ENCODE measurements at regions not wholly inside any gene's neighbourhood (a gene's known extent, or its start where the extent isn't known, plus 50 kb on each side); places are given as distances from the start of the nearest gene placed in this dataset.
A peak's percentile ranks its signal among the peaks of the same experiment; 100 is the strongest.

- H3K27me3 ChIP-seq (ENCODE audit: insufficient read depth, low read depth, low read length) = no peaks in the 10 kb centered on the region
- no peaks in the 10 kb centered on the region for H3F3A ChIP-seq (ENCODE audit: insufficient read depth, low read length, poor library complexity, severe bottlenecking)
- H3K36me3 ChIP-seq (ENCODE audit: insufficient read depth, low read length) = no peaks in the 10 kb centered on the region
- no peak overlapping the region for H3K4me3 ChIP-seq (ENCODE audit: low read length)
- no peaks in the 10 kb centered on the region for H3K79me2 ChIP-seq (replicated peaks; ENCODE audit: insufficient read depth, low read length)
- H3K9me3 ChIP-seq (ENCODE audit: low read length) = no peaks in the 10 kb centered on the region
- H3K27ac ChIP-seq (ENCODE audit: low read length) = no peak overlapping the region
- no peak overlapping the region for H2AFZ ChIP-seq (ENCODE audit: low read depth, low read length)
- H4K20me1 ChIP-seq (ENCODE audit: insufficient read depth) = no peaks in the 10 kb centered on the region
- no peak overlapping the region for H3K4me2 ChIP-seq (ENCODE audit: low read length)
- H3K9ac ChIP-seq (ENCODE audit: low read length) = peak overlapping the region; percentile 36
- no peak for TF ChIP-seq SMC3 (conservative IDR thresholded peaks at IDR 0.05; ENCODE audit: poor library complexity)
- no peak for TF ChIP-seq MXI1 (conservative IDR thresholded peaks at IDR 0.05; ENCODE audit: poor library complexity, severe bottlenecking)
- TF ChIP-seq, protein P1, sequence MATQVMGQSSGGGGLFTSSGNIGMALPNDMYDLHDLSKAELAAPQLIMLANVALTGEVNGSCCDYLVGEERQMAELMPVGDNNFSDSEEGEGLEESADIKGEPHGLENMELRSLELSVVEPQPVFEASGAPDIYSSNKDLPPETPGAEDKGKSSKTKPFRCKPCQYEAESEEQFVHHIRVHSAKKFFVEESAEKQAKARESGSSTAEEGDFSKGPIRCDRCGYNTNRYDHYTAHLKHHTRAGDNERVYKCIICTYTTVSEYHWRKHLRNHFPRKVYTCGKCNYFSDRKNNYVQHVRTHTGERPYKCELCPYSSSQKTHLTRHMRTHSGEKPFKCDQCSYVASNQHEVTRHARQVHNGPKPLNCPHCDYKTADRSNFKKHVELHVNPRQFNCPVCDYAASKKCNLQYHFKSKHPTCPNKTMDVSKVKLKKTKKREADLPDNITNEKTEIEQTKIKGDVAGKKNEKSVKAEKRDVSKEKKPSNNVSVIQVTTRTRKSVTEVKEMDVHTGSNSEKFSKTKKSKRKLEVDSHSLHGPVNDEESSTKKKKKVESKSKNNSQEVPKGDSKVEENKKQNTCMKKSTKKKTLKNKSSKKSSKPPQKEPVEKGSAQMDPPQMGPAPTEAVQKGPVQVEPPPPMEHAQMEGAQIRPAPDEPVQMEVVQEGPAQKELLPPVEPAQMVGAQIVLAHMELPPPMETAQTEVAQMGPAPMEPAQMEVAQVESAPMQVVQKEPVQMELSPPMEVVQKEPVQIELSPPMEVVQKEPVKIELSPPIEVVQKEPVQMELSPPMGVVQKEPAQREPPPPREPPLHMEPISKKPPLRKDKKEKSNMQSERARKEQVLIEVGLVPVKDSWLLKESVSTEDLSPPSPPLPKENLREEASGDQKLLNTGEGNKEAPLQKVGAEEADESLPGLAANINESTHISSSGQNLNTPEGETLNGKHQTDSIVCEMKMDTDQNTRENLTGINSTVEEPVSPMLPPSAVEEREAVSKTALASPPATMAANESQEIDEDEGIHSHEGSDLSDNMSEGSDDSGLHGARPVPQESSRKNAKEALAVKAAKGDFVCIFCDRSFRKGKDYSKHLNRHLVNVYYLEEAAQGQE (IDR thresholded peaks at IDR 0.05; ENCODE audit: borderline replicate concordance) = no peak
- TF ChIP-seq, protein P2, sequence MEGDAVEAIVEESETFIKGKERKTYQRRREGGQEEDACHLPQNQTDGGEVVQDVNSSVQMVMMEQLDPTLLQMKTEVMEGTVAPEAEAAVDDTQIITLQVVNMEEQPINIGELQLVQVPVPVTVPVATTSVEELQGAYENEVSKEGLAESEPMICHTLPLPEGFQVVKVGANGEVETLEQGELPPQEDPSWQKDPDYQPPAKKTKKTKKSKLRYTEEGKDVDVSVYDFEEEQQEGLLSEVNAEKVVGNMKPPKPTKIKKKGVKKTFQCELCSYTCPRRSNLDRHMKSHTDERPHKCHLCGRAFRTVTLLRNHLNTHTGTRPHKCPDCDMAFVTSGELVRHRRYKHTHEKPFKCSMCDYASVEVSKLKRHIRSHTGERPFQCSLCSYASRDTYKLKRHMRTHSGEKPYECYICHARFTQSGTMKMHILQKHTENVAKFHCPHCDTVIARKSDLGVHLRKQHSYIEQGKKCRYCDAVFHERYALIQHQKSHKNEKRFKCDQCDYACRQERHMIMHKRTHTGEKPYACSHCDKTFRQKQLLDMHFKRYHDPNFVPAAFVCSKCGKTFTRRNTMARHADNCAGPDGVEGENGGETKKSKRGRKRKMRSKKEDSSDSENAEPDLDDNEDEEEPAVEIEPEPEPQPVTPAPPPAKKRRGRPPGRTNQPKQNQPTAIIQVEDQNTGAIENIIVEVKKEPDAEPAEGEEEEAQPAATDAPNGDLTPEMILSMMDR (IDR thresholded peaks at IDR 0.05; ENCODE audit: poor library complexity, severe bottlenecking) = no peak
- no peaks in the 10 kb centered on the region for H3K9me2 ChIP-seq (ENCODE audit: insufficient read depth, low read length)
Measured at GRCh38 chr5:141772281-141772680, 90.3 kb upstream of the ARAP3 start.

DNA sequence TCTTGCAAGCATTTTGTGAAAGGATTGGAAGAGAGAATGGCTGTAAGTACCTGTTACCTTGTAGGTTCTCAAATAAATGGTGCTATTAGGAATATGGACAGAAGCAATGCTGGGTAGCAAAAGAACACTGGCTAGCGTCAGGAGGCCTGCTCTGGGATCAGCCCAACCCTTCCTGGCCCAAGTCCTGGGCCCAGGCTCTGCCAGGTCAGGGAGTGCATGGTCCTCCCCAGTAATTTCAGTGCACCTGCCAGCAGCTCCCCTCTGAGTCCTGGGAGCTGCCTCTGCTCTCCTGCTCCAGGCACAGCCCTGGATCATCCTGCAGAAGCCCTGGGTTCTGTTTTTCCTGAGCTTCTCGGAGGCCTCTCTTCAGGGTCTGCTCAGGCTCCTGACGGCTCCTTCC lies 89.5 kb upstream of the ARAP3 start:
- H2AFZ ChIP-seq (ENCODE audit: low read depth, low read length) = no peak overlapping the region
- no peaks in the 10 kb centered on the region for H3K27me3 ChIP-seq (ENCODE audit: insufficient read depth, low read depth, low read length)
- H3K9me3 ChIP-seq (ENCODE audit: low read length) = no peaks in the 10 kb centered on the region
- no peak overlapping the region for H3K4me3 ChIP-seq (ENCODE audit: low read length)
- peak overlapping the region; percentile 36 for H3K9ac ChIP-seq (ENCODE audit: low read length)
- no peaks in the 10 kb centered on the region for H3K9me2 ChIP-seq (ENCODE audit: insufficient read depth, low read length)
- H3K36me3 ChIP-seq (ENCODE audit: insufficient read depth, low read length) = no peaks in the 10 kb centered on the region
- peak overlapping the region; percentile 45 for H3K27ac ChIP-seq (ENCODE audit: low read length)
- no peaks in the 10 kb centered on the region for H3F3A ChIP-seq (ENCODE audit: insufficient read depth, low read length, poor library complexity, severe bottlenecking)
- H3K79me2 ChIP-seq (replicated peaks; ENCODE audit: insufficient read depth, low read length) = no peaks in the 10 kb centered on the region
- TF ChIP-seq, protein P2 (IDR thresholded peaks at IDR 0.05; ENCODE audit: poor library complexity, severe bottlenecking) = no peak
- TF ChIP-seq EP300 (conservative IDR thresholded peaks at IDR 0.05; ENCODE audit: poor library complexity, severe bottlenecking) = no peak
- TF ChIP-seq POLR2AphosphoS5 (IDR thresholded peaks at IDR 0.05) = no peak
- TF ChIP-seq MXI1 (conservative IDR thresholded peaks at IDR 0.05; ENCODE audit: poor library complexity, severe bottlenecking) = no peak
- no peak for TF ChIP-seq SMC3 (conservative IDR thresholded peaks at IDR 0.05; ENCODE audit: poor library complexity)
- no peak for TF ChIP-seq RAD21 (conservative IDR thresholded peaks at IDR 0.05)
- TF ChIP-seq EZH2 (IDR thresholded peaks at IDR 0.05; ENCODE audit: borderline replicate concordance, insufficient read depth, low read length, poor library complexity, severe bottlenecking) = no peak
- TF ChIP-seq, protein P1 (IDR thresholded peaks at IDR 0.05; ENCODE audit: borderline replicate concordance) = no peak
- no peak for TF ChIP-seq TAF1 (IDR thresholded peaks at IDR 0.05; ENCODE audit: low read depth)
- no peak overlapping the region for H3K4me2 ChIP-seq (ENCODE audit: low read length)
- H4K20me1 ChIP-seq (ENCODE audit: insufficient read depth) = no peaks in the 10 kb centered on the region

All from neural cell (in vitro differentiated cells).